ENCODE measurements at regions not wholly inside any gene's neighbourhood (a gene's known extent, or its start where the extent isn't known, plus 50 kb on each side); places are given as distances from the start of the nearest gene placed in this dataset.

DNA sequence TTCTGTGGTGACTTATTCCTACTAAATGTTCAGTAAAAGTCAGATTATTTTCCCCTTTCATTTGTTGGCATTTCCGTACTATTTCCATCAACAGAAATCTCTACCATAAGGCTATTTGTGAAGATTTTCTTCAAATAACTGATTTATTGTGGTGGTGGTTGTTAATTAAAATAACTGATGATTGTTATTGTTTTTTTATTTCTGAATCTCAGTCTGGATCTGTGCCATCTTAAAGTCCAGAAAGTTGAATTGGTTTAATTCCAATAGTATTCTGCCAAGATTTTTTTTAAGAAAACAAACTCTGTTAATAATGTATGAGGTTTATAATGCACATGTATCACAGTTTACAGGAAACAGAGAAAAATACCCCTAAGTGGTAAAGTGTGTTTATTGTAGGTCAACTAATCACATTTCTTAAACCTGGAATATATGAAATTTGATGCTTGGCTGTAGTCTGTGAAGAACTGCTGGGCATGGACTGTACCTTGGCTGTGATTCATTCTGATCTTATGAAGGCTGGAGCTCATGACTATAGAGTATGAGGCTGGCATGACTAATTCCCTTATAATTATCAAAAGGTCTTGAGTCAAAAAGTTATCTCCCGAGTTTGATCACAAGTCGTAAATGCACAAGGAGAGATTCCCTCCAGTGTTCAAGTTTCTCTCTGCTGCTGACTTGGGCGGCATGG lies 134.2 kb upstream of the RND3 start:
- POLR2A ChIA-PET: no interaction called here
- H3K27ac Mint-ChIP-seq: no peak overlapping the region
- peaks cover 18% of the 10 kb centered on the region for H3K9me3 Mint-ChIP-seq
- ATAC-seq (no peak), DNase-seq (ENCODE audit: low spot score) (no peak)
- TF ChIP-seq, protein P1, sequence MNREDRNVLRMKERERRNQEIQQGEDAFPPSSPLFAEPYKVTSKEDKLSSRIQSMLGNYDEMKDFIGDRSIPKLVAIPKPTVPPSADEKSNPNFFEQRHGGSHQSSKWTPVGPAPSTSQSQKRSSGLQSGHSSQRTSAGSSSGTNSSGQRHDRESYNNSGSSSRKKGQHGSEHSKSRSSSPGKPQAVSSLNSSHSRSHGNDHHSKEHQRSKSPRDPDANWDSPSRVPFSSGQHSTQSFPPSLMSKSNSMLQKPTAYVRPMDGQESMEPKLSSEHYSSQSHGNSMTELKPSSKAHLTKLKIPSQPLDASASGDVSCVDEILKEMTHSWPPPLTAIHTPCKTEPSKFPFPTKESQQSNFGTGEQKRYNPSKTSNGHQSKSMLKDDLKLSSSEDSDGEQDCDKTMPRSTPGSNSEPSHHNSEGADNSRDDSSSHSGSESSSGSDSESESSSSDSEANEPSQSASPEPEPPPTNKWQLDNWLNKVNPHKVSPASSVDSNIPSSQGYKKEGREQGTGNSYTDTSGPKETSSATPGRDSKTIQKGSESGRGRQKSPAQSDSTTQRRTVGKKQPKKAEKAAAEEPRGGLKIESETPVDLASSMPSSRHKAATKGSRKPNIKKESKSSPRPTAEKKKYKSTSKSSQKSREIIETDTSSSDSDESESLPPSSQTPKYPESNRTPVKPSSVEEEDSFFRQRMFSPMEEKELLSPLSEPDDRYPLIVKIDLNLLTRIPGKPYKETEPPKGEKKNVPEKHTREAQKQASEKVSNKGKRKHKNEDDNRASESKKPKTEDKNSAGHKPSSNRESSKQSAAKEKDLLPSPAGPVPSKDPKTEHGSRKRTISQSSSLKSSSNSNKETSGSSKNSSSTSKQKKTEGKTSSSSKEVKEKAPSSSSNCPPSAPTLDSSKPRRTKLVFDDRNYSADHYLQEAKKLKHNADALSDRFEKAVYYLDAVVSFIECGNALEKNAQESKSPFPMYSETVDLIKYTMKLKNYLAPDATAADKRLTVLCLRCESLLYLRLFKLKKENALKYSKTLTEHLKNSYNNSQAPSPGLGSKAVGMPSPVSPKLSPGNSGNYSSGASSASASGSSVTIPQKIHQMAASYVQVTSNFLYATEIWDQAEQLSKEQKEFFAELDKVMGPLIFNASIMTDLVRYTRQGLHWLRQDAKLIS (CRISPR knock-in tag; IDR thresholded peaks at IDR 0.05; ENCODE audit: borderline replicate concordance): no peak
- TF ChIP-seq, protein P2, sequence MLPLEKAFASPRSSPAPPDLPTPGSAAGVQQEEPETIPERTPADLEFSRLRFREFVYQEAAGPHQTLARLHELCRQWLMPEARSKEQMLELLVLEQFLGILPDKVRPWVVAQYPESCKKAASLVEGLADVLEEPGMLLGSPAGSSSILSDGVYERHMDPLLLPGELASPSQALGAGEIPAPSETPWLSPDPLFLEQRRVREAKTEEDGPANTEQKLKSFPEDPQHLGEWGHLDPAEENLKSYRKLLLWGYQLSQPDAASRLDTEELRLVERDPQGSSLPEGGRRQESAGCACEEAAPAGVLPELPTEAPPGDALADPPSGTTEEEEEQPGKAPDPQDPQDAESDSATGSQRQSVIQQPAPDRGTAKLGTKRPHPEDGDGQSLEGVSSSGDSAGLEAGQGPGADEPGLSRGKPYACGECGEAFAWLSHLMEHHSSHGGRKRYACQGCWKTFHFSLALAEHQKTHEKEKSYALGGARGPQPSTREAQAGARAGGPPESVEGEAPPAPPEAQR (CRISPR knock-in tag; IDR thresholded peaks at IDR 0.05): no peak
- no peak for TF ChIP-seq ZNF281 (CRISPR knock-in tag; IDR thresholded peaks at IDR 0.05)
- TF ChIP-seq ZBTB21 (CRISPR knock-in tag; IDR thresholded peaks at IDR 0.05; ENCODE audit: borderline replicate concordance): no peak
- no peak for TF ChIP-seq TEAD4 (CRISPR knock-in tag; IDR thresholded peaks at IDR 0.05)
- no peak for TF ChIP-seq ATF2 (CRISPR knock-in tag; IDR thresholded peaks at IDR 0.05; ENCODE audit: borderline replicate concordance, low read depth)
- no peak for TF ChIP-seq ETV6 (CRISPR knock-in tag; IDR thresholded peaks at IDR 0.05)
- no peak for TF ChIP-seq NFATC4 (CRISPR knock-in tag; IDR thresholded peaks at IDR 0.05)
- no peak for TF ChIP-seq GRHL2 (CRISPR knock-in tag; IDR thresholded peaks at IDR 0.05; ENCODE audit: insufficient replicate concordance, severe bottlenecking)
- TF ChIP-seq ZNF423 (CRISPR knock-in tag; IDR thresholded peaks at IDR 0.05): no peak
- no peak for TF ChIP-seq CBFB (CRISPR knock-in tag; IDR thresholded peaks at IDR 0.05; ENCODE audit: low read depth)
- CTCF ChIA-PET: no interaction called here
- peaks cover 9% of the 10 kb centered on the region for H3K36me3 Mint-ChIP-seq
- peaks cover 13% of the 10 kb centered on the region for H3K4me1 Mint-ChIP-seq
- no peak overlapping the region for H3K4me3 Mint-ChIP-seq
- H3K27me3 Mint-ChIP-seq (ENCODE audit: low read depth): peaks cover 6% of the 10 kb centered on the region; the same call in 1 of the 2 replicates

DNA sequence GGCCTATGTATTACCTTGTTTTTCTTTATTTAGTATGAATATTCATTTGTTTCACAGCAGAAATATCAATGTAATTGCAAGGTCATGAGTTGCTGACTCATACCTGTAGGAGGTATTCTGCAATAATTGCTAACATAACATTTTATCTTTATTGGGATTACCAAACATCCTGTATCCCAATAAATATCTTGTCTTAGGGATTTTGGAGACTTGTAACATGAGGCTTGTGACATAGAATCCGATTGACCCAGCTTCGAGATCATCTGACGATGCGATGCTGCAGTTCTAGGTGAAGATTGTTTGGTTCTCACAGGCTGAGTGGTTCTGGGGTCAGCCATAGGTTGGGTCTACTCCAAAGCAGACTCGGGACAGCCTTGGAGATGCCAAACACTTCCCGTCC lies 133.4 kb upstream of the RND3 start:
- POLR2A ChIA-PET: no interaction called here
- H3K4me3 Mint-ChIP-seq: no peak overlapping the region
- ATAC-seq (no peak), DNase-seq (ENCODE audit: low spot score) (no peak)
- no peaks in the 10 kb centered on the region for H3K27me3 Mint-ChIP-seq (ENCODE audit: low read depth)
- TF ChIP-seq OVOL2 (CRISPR knock-in tag; IDR thresholded peaks at IDR 0.05; ENCODE audit: borderline replicate concordance) (no peak), NFYB (CRISPR knock-in tag; conservative IDR thresholded peaks at IDR 0.05; ENCODE audit: low read depth) (no peak), SOX15 (CRISPR knock-in tag; IDR thresholded peaks at IDR 0.05) (no peak), TEAD1 (CRISPR knock-in tag; IDR thresholded peaks at IDR 0.05) (no peak)
- TF ChIP-seq, protein P3, sequence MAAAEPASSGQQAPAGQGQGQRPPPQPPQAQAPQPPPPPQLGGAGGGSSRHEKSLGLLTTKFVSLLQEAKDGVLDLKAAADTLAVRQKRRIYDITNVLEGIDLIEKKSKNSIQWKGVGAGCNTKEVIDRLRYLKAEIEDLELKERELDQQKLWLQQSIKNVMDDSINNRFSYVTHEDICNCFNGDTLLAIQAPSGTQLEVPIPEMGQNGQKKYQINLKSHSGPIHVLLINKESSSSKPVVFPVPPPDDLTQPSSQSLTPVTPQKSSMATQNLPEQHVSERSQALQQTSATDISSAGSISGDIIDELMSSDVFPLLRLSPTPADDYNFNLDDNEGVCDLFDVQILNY (CRISPR knock-in tag; IDR thresholded peaks at IDR 0.05): no peak
- no peak overlapping the region for H3K27ac Mint-ChIP-seq
- peaks cover 16% of the 10 kb centered on the region for H3K9me3 Mint-ChIP-seq
- peaks cover under 1% of the 10 kb centered on the region for H3K36me3 Mint-ChIP-seq
- CTCF ChIA-PET: no interaction called here
- H3K4me1 Mint-ChIP-seq: peaks cover 13% of the 10 kb centered on the region

Measured in WTC11 (cell line).